WTC11 (cell line): ENCODE measurements at regions not wholly inside any gene's neighbourhood (a gene's known extent, or its start where the extent isn't known, plus 50 kb on each side); places are given as distances from the start of the nearest gene placed in this dataset.

Experiments used
- ATAC-seq: fragments of 200-7000 bp; cut with Tn5 transposase; 2 replicates; pipeline ENCODE4 v1.10.0; 2021; ENCODE audit warnings: mild to moderate bottlenecking, moderate library complexity
- CTCF ChIA-PET: fragments of 300-600 bp; sonication (Branson Sonifier 250); formaldehyde crosslinking; loops from one replicate; lab custom pipeline; 2021; ENCODE audit warnings: antibody characterized with exemption; lab: Charles Lee
- POLR2A ChIA-PET: fragments of 350-600 bp; sonication (Branson Sonifier 250); formaldehyde crosslinking; loops from one replicate; lab custom pipeline; 2021; ENCODE audit warnings: antibody characterized with exemption; lab: Charles Lee
- DNase-seq: peaks from one replicate; pipeline ENCODE4 v3.0.0; 2021; ENCODE audit warnings: low spot score
- H3K27ac Mint-ChIP-seq: 2 replicates; pipeline ENCODE4 v1.8.0; 2021; ENCODE audit warnings: mixed read lengths
- H3K27me3 Mint-ChIP-seq: 2 replicates; pipeline ENCODE4 v1.8.0; 2021; ENCODE audit warnings: low read depth, mild to moderate bottlenecking, moderate library complexity, mixed read lengths
- H3K36me3 Mint-ChIP-seq: 2 replicates; pipeline ENCODE4 v1.8.0; 2021; ENCODE audit warnings: mixed read lengths
- H3K4me1 Mint-ChIP-seq: 2 replicates; pipeline ENCODE4 v1.8.0; 2022; ENCODE audit warnings: mixed read lengths
- H3K4me3 Mint-ChIP-seq: 2 replicates; pipeline ENCODE4 v1.8.0; 2021; ENCODE audit warnings: mild to moderate bottlenecking, moderate library complexity, mixed read lengths
- H3K9me3 Mint-ChIP-seq: 2 replicates; pipeline ENCODE4 v1.8.0; 2021; ENCODE audit warnings: mixed read lengths
- CREB1 ChIP-seq: sonication (generic); formaldehyde crosslinking; IDR thresholded peaks from 2 replicates; pipeline ENCODE4 v1.8.0; 2023; ENCODE audit warnings: mild to moderate bottlenecking, missing genetic modification reagents
- ELF4 ChIP-seq: sonication (generic); formaldehyde crosslinking; IDR thresholded peaks from 2 replicates; pipeline ENCODE4 v1.8.1; 2022; ENCODE audit warnings: low read depth, mild to moderate bottlenecking, moderate library complexity, missing genetic modification reagents
- EMX1 ChIP-seq: fragments of 250-450 bp; sonication (Bioruptor Pico); IDR thresholded peaks from 2 replicates; pipeline ENCODE4 v1.8.0; 2021; ENCODE audit warnings: mild to moderate bottlenecking
- ESRRA ChIP-seq: sonication (generic); formaldehyde crosslinking; IDR thresholded peaks from 2 replicates; pipeline ENCODE4 v1.8.1; 2022; ENCODE audit warnings: mild to moderate bottlenecking, missing genetic modification reagents, borderline replicate concordance
- FOXK1 ChIP-seq: sonication (generic); formaldehyde crosslinking; IDR thresholded peaks from 2 replicates; pipeline ENCODE4 v1.8.0; 2022; ENCODE audit warnings: mild to moderate bottlenecking, moderate library complexity, missing genetic modification reagents
- GTF2I ChIP-seq: fragments of 250-450 bp; sonication (Bioruptor Pico); conservative IDR thresholded peaks from 2 replicates; pipeline ENCODE4 v1.4.0; 2021; ENCODE audit warnings: mild to moderate bottlenecking
- HMGA2 ChIP-seq: fragments of 250-450 bp; sonication (Bioruptor Pico); IDR thresholded peaks from 2 replicates; pipeline ENCODE4 v1.4.0; 2021; ENCODE audit warnings: mild to moderate bottlenecking, moderate library complexity
- JAZF1 ChIP-seq: fragments of 250-450 bp; sonication (Bioruptor Pico); IDR thresholded peaks from 2 replicates; pipeline ENCODE4 v1.9.0; 2021; ENCODE audit warnings: moderate library complexity, mild to moderate bottlenecking, inconsistent platforms
- JUN ChIP-seq: sonication (generic); formaldehyde crosslinking; IDR thresholded peaks from 2 replicates; pipeline ENCODE4 v1.8.0; 2023; ENCODE audit warnings: mild to moderate bottlenecking, missing genetic modification reagents
- KAT7 ChIP-seq: sonication (generic); formaldehyde crosslinking; IDR thresholded peaks from 2 replicates; pipeline ENCODE4 v1.8.1; 2023; ENCODE audit warnings: missing genetic modification reagents, mild to moderate bottlenecking, borderline replicate concordance
- MYBL2 ChIP-seq: sonication (generic); formaldehyde crosslinking; IDR thresholded peaks from 2 replicates; pipeline ENCODE4 v1.8.1; 2023; ENCODE audit warnings: mild to moderate bottlenecking, moderate library complexity, missing genetic modification reagents
- NFE2L1 ChIP-seq: sonication (generic); formaldehyde crosslinking; IDR thresholded peaks from 2 replicates; pipeline ENCODE4 v1.8.1; 2023; ENCODE audit warnings: missing genetic modification reagents
- NFYB ChIP-seq: sonication (generic); formaldehyde crosslinking; conservative IDR thresholded peaks from 2 replicates; pipeline ENCODE4 v1.8.0; 2022; ENCODE audit warnings: low read depth, missing genetic modification reagents
- NR1H2 ChIP-seq: sonication (generic); formaldehyde crosslinking; IDR thresholded peaks from 2 replicates; pipeline ENCODE4 v1.9.0; 2021; ENCODE audit warnings: mild to moderate bottlenecking, moderate library complexity, missing genetic modification reagents
- RELA ChIP-seq: sonication (generic); formaldehyde crosslinking; IDR thresholded peaks from 2 replicates; pipeline ENCODE4 v1.8.1; 2022; ENCODE audit warnings: missing genetic modification reagents, mild to moderate bottlenecking, borderline replicate concordance
- RORB ChIP-seq: fragments of 250-450 bp; sonication (Bioruptor Pico); IDR thresholded peaks from 2 replicates; pipeline ENCODE4 v1.9.0; 2021; ENCODE audit warnings: mild to moderate bottlenecking
- SMAD3 ChIP-seq: sonication (generic); formaldehyde crosslinking; IDR thresholded peaks from 2 replicates; pipeline ENCODE4 v1.8.0; 2022; ENCODE audit warnings: missing genetic modification reagents, mild to moderate bottlenecking, borderline replicate concordance
- SMAD4 ChIP-seq: sonication (generic); formaldehyde crosslinking; IDR thresholded peaks from 2 replicates; pipeline ENCODE4 v1.8.0; 2022; ENCODE audit warnings: mild to moderate bottlenecking, missing genetic modification reagents
- ZBTB21 ChIP-seq: sonication (generic); formaldehyde crosslinking; IDR thresholded peaks from 2 replicates; pipeline ENCODE4 v1.8.1; 2023; ENCODE audit warnings: mild to moderate bottlenecking, missing genetic modification reagents, borderline replicate concordance
- ZNF121 ChIP-seq: sonication (generic); formaldehyde crosslinking; IDR thresholded peaks from 2 replicates; pipeline ENCODE4 v1.8.0; 2023; ENCODE audit warnings: missing genetic modification reagents
- ZNF232 ChIP-seq: sonication (generic); formaldehyde crosslinking; IDR thresholded peaks from 2 replicates; pipeline ENCODE4 v1.8.0; 2022; ENCODE audit warnings: mild to moderate bottlenecking, missing genetic modification reagents
- ZNF671 ChIP-seq: fragments of 250-450 bp; sonication (Bioruptor Pico); IDR thresholded peaks from 2 replicates; pipeline ENCODE4 v1.8.0; 2021; ENCODE audit warnings: mild to moderate bottlenecking
- TF ChIP-seq, protein P1 (sequence below): sonication (generic); formaldehyde crosslinking; IDR thresholded peaks from 2 replicates; pipeline ENCODE4 v1.8.1; 2023; ENCODE audit warnings: mild to moderate bottlenecking, moderate library complexity, missing genetic modification reagents
- TF ChIP-seq, protein P2 (sequence below): fragments of 250-450 bp; sonication (Bioruptor Pico); IDR thresholded peaks from 2 replicates; pipeline ENCODE4 v1.9.0; 2021; ENCODE audit warnings: moderate library complexity, mild to moderate bottlenecking, inconsistent platforms, borderline replicate concordance
- TF ChIP-seq, protein P3 (sequence below): fragments of 250-450 bp; sonication (Bioruptor Pico); IDR thresholded peaks from 2 replicates; pipeline ENCODE4 v1.9.0; 2021; ENCODE audit warnings: mild to moderate bottlenecking
- TF ChIP-seq, protein P4 (sequence below): fragments of 250-450 bp; sonication (Bioruptor Pico); conservative IDR thresholded peaks from 2 replicates; pipeline ENCODE4 v1.9.0; 2021; ENCODE audit warnings: mild to moderate bottlenecking
- TF ChIP-seq, protein P5 (sequence below): fragments of 250-450 bp; sonication (Bioruptor Pico); IDR thresholded peaks from 2 replicates; pipeline ENCODE4 v1.8.0; 2021; ENCODE audit warnings: mild to moderate bottlenecking
- TF ChIP-seq, protein P6 (sequence below): sonication (generic); formaldehyde crosslinking; IDR thresholded peaks from 2 replicates; pipeline ENCODE4 v1.8.1; 2022; ENCODE audit warnings: mild to moderate bottlenecking, moderate library complexity, missing genetic modification reagents

DNA sequence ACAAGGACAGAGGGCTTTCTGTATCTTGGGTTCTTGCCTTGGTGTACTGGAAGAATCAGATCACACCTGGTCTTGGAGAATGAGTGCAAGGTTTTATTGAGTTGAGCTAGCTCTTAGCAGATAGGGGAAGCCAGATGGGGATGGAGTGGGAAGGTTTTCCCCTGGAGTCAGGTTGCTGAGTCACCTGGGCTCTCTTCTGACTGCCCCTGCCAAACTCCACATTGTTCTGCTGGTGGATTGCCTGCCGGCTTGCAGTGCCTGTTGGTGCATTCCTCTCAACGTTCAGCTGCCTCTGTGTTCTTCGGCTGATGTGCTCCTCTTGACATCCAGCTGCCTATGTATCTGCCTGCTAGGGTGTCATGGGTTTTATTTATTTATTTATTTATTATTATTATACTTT is 1431.1 kb downstream of the CDH8 start (continued):
- TF ChIP-seq GTF2I, result no peak

DNA sequence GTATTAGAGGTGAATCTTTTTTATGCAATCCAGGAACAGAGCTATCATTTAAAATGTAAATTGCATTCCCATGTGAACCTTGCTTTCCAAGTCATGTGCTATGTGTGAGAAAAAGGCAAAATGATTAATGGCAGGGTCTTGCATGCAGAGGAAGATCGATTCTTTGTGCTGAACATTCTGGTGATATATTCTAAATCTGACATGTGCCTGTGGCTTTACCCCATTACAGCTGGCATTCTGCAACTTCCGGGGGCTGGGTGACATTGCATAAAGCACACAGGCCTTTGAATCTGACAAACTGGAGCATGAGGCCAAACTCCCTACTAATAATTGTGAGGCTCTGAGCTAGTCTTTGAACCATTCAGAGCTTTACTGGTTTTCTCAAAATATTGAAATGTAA is 1449.7 kb downstream of the CDH8 start:
- H3K4me1 Mint-ChIP-seq, result peaks cover 16% of the 10 kb centered on the region
- POLR2A ChIA-PET, result no interaction called here
- TF ChIP-seq JUN (CRISPR knock-in tag) (no peak), ZBTB21 (CRISPR knock-in tag) (no peak), NFYB (no peak), RORB (CRISPR knock-in tag) (no peak), KAT7 (CRISPR knock-in tag) (no peak), ZNF671 (no peak), NR1H2 (CRISPR knock-in tag) (no peak), MYBL2 (CRISPR knock-in tag) (no peak), ZNF121 (CRISPR knock-in tag) (no peak), JAZF1 (CRISPR knock-in tag) (no peak), HMGA2 (CRISPR knock-in tag) (no peak), SMAD3 (CRISPR knock-in tag) (no peak), FOXK1 (no peak)
- TF ChIP-seq, protein P1, sequence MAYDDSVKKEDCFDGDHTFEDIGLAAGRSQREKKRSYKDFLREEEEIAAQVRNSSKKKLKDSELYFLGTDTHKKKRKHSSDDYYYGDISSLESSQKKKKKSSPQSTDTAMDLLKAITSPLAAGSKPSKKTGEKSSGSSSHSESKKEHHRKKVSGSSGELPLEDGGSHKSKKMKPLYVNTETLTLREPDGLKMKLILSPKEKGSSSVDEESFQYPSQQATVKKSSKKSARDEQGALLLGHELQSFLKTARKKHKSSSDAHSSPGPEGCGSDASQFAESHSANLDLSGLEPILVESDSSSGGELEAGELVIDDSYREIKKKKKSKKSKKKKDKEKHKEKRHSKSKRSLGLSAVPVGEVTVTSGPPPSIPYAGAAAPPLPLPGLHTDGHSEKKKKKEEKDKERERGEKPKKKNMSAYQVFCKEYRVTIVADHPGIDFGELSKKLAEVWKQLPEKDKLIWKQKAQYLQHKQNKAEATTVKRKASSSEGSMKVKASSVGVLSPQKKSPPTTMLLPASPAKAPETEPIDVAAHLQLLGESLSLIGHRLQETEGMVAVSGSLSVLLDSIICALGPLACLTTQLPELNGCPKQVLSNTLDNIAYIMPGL, result no peak
- TF ChIP-seq, protein P2, sequence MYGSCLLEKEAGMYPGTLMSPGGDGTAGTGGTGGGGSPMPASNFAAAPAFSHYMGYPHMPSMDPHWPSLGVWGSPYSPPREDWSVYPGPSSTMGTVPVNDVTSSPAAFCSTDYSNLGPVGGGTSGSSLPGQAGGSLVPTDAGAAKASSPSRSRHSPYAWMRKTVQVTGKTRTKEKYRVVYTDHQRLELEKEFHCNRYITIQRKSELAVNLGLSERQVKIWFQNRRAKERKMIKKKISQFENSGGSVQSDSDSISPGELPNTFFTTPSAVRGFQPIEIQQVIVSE (CRISPR knock-in tag), result no peak
- TF ChIP-seq, protein P3, sequence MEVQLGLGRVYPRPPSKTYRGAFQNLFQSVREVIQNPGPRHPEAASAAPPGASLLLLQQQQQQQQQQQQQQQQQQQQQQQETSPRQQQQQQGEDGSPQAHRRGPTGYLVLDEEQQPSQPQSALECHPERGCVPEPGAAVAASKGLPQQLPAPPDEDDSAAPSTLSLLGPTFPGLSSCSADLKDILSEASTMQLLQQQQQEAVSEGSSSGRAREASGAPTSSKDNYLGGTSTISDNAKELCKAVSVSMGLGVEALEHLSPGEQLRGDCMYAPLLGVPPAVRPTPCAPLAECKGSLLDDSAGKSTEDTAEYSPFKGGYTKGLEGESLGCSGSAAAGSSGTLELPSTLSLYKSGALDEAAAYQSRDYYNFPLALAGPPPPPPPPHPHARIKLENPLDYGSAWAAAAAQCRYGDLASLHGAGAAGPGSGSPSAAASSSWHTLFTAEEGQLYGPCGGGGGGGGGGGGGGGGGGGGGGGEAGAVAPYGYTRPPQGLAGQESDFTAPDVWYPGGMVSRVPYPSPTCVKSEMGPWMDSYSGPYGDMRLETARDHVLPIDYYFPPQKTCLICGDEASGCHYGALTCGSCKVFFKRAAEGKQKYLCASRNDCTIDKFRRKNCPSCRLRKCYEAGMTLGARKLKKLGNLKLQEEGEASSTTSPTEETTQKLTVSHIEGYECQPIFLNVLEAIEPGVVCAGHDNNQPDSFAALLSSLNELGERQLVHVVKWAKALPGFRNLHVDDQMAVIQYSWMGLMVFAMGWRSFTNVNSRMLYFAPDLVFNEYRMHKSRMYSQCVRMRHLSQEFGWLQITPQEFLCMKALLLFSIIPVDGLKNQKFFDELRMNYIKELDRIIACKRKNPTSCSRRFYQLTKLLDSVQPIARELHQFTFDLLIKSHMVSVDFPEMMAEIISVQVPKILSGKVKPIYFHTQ (CRISPR knock-in tag), result no peak
- TF ChIP-seq, protein P4, sequence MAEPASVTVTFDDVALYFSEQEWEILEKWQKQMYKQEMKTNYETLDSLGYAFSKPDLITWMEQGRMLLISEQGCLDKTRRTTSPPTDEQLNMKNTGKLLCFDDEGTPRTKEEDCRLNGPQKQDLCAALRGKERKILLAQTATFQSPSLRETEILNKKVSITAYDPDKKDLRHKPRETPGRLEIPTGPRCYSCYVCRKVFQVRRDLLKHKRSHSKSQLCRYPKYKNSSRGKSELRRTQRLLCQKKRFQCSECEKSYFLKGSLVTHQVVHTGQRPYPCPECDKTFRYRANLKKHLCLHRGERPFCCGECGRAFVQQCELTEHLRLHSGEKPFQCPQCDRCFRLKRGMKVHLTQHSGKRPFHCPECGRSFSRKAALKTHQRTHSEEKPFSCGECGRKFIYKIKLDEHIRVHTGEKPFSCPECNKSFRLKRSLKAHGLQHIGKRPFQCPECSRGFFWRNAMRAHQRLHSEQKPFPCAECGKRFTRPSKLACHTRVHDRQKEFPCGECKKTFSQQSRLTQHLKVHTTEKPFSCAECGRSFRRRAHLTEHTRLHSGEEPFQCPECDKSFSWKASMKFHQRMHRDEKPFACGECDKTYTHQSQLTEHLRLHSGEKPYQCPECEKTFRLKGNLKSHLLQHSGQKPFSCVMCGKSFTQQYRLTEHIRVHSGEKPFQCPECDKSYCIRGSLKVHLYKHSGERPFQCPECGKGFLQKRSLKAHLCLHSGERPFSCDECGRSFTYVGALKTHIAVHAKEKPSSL (CRISPR knock-in tag), result no peak
- TF ChIP-seq, all 79 proteins: peak for 0
- H3K27me3 Mint-ChIP-seq, result no peaks in the 10 kb centered on the region; the same call in 1 of the 2 replicates
- no peak overlapping the region for H3K27ac Mint-ChIP-seq
- ATAC-seq (no peak), DNase-seq (no peak)
- peaks cover 21% of the 10 kb centered on the region for H3K9me3 Mint-ChIP-seq
- no peak overlapping the region for H3K4me3 Mint-ChIP-seq
- CTCF ChIA-PET, result no interaction called here
- H3K36me3 Mint-ChIP-seq, result peaks cover 9% of the 10 kb centered on the region

DNA sequence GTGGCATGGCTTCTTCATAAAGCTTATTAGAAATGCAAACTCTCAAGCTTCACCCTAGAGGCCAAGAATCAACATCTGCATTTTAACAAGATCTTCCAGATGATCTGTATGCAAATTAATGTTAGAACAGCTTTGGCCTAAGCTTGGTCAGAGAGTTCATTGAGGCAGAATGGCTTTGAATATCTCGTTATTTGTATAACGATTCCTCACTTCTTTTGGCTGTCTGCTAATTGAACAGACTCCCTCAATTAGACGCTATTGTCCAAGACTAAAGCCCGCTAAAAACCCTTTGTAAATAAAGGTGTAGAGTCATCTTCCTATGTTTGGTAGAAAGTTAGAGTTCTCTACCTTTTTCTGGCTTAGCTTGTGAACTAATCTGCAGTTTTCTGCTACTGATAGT is 1453.7 kb downstream of the CDH8 start:
- H3K27me3 Mint-ChIP-seq, result no peaks in the 10 kb centered on the region; the same call in 1 of the 2 replicates
- peaks cover 10% of the 10 kb centered on the region for H3K9me3 Mint-ChIP-seq
- no peak for ATAC-seq
- no peak overlapping the region for H3K27ac Mint-ChIP-seq
- peaks cover 16% of the 10 kb centered on the region for H3K4me1 Mint-ChIP-seq
- ChIA-PET POLR2A (interaction anchor here (0.6 kb wide), 1 partner anchor 259 kb away, joined by 3 read pairs; no protein-coding TSS in a partner anchor), CTCF (no interaction called here)
- no peak for DNase-seq
- no peak overlapping the region for H3K4me3 Mint-ChIP-seq
- H3K36me3 Mint-ChIP-seq, result peaks cover 9% of the 10 kb centered on the region
- TF ChIP-seq NFE2L1 (CRISPR knock-in tag) (no peak), JAZF1 (CRISPR knock-in tag) (no peak), ZNF671 (no peak), ESRRA (CRISPR knock-in tag) (no peak), ZNF232 (no peak), RELA (CRISPR knock-in tag) (no peak), ELF4 (no peak), SMAD4 (CRISPR knock-in tag) (no peak), EMX1 (no peak), CREB1 (no peak)
- TF ChIP-seq, protein P5, sequence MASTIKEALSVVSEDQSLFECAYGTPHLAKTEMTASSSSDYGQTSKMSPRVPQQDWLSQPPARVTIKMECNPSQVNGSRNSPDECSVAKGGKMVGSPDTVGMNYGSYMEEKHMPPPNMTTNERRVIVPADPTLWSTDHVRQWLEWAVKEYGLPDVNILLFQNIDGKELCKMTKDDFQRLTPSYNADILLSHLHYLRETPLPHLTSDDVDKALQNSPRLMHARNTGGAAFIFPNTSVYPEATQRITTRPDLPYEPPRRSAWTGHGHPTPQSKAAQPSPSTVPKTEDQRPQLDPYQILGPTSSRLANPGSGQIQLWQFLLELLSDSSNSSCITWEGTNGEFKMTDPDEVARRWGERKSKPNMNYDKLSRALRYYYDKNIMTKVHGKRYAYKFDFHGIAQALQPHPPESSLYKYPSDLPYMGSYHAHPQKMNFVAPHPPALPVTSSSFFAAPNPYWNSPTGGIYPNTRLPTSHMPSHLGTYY (CRISPR knock-in tag), result no peak
- TF ChIP-seq, protein P6, sequence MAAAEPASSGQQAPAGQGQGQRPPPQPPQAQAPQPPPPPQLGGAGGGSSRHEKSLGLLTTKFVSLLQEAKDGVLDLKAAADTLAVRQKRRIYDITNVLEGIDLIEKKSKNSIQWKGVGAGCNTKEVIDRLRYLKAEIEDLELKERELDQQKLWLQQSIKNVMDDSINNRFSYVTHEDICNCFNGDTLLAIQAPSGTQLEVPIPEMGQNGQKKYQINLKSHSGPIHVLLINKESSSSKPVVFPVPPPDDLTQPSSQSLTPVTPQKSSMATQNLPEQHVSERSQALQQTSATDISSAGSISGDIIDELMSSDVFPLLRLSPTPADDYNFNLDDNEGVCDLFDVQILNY (CRISPR knock-in tag), result no peak
